Tibial artery (tissue), 4 donors: ENCODE measurements at regions not wholly inside any gene's neighbourhood (a gene's known extent, or its start where the extent isn't known, plus 50 kb on each side); places are given as distances from the start of the nearest gene placed in this dataset.

Experiments
- DNase-seq, 2 donors: peaks; one replicate each; pipeline ENCODE4 v3.0.0-alpha.2; 2019
- H3K27ac ChIP-seq, 2 donors: fragments of 200-600 bp; sonication (generic) in 1 of 2; 1 replicate in 1 of 2; 2 replicates in 1 of 2; pipeline ENCODE4 v1.5.1; 2018 to 2019; ENCODE audit warnings: mild to moderate bottlenecking in 1 of 2
- H3K27me3 ChIP-seq, 2 donors: fragments of 200-600 bp; sonication (generic) in 1 of 2; one replicate each; pipeline versions ENCODE4 v1.5.1 to v1.6.0; 2016 to 2019
- H3K36me3 ChIP-seq, 3 donors: fragments of 200-600 bp; sonication (generic) in 2 of 3; one replicate each; pipeline ENCODE4 v1.5.1; 2016 to 2019; ENCODE audit warnings: mild to moderate bottlenecking in 2 of 3
- H3K4me1 ChIP-seq, 4 donors: fragments of 200-600 bp; sonication (generic) in 2 of 4; 1 replicate in 3 of 4; 2 replicates in 1 of 4; pipeline ENCODE4 v1.5.1; 2016 to 2019
- H3K4me3 ChIP-seq, 2 donors: fragments of 200-600 bp; sonication (generic) in 1 of 2; 1 replicate in 1 of 2; 2 replicates in 1 of 2; pipeline ENCODE4 v1.5.1; 2018 to 2019; ENCODE audit warnings: mild to moderate bottlenecking in 2 of 2
- H3K9me3 ChIP-seq, 3 donors: fragments of 200-600 bp; sonication (generic) in 1 of 3; one replicate each; pipeline ENCODE4 v1.5.1; 2016 to 2019
- intact Hi-C: fragments of 100-400 bp; cut with DNase I; formaldehyde crosslinking; loops from one replicate; pipeline ENCODE4 v1.15.0; 2023; ENCODE audit warnings: low total_unique reads
- TF ChIP-seq, protein P1 (sequence below), 2 experiments: fragments of 200-600 bp in 1 of 2; fragments of 450-650 bp in 1 of 2; IDR thresholded peaks; one replicate each; pipeline ENCODE4 v1.5.1; 2017 to 2019; ENCODE audit warnings: antibody characterized with exemption in 2 of 2, mild to moderate bottlenecking in 1 of 2, moderate library complexity in 1 of 2

DNA sequence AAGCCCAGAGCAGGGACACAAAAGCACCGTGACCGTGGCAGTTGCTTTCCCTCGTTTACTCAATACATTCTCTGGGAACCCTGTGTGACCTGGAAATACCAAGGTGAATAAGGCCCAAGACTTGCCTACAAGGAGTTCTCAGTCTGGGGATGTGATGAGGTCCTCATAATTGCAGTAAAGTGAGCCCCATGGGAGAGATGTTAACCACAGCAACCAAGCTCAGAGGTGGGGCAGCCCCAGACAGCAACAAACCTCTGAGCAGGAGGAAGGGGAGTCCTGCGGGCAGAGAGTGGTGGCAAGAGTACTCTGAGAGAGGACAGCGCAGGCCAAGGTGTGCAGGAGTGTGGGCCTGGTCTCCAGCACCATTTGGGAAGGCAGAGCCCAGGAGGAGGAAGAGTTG is 91.6 kb downstream of the TTC32 start:
- Histone ChIP-seq H3K4me3 (no peak overlapping the region), H3K36me3 (no peaks in the 10 kb centered on the region), H3K27me3 (no peaks in the 10 kb centered on the region), H3K4me1 (peaks cover 0 to 76% (median 43%) of the 10 kb centered on the region in 4 donors), H3K27ac (peak overlapping the region; percentile 60 to 74), H3K9me3 (no peaks in the 10 kb centered on the region)
- TF ChIP-seq, protein P1, sequence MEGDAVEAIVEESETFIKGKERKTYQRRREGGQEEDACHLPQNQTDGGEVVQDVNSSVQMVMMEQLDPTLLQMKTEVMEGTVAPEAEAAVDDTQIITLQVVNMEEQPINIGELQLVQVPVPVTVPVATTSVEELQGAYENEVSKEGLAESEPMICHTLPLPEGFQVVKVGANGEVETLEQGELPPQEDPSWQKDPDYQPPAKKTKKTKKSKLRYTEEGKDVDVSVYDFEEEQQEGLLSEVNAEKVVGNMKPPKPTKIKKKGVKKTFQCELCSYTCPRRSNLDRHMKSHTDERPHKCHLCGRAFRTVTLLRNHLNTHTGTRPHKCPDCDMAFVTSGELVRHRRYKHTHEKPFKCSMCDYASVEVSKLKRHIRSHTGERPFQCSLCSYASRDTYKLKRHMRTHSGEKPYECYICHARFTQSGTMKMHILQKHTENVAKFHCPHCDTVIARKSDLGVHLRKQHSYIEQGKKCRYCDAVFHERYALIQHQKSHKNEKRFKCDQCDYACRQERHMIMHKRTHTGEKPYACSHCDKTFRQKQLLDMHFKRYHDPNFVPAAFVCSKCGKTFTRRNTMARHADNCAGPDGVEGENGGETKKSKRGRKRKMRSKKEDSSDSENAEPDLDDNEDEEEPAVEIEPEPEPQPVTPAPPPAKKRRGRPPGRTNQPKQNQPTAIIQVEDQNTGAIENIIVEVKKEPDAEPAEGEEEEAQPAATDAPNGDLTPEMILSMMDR (IDR thresholded peaks at IDR 0.05), result no peak
- no peak for DNase-seq
- intact Hi-C loops, result no loop called here

- Histone ChIP-seq H3K9me3 (no peaks in the 10 kb centered on the region), H3K4me3 (no peak overlapping the region), H3K27ac (peak overlapping the region in 1 of 2 donors; percentile 77), H3K36me3 (no peaks in the 10 kb centered on the region), H3K4me1 (peaks cover 0 to 66% (median 41%) of the 10 kb centered on the region in 4 donors), H3K27me3 (no peaks in the 10 kb centered on the region)
- TF ChIP-seq, protein P1 (IDR thresholded peaks at IDR 0.05), result no peak
- DNase-seq, result no peak
- intact Hi-C loops, result loop anchor here (5.0 kb wide), 1 partner anchor 48 kb away; no protein-coding TSS in a partner anchor
Observed at GRCh38 chr2:19809206-19809605, 92.6 kb downstream of the TTC32 start.

DNA sequence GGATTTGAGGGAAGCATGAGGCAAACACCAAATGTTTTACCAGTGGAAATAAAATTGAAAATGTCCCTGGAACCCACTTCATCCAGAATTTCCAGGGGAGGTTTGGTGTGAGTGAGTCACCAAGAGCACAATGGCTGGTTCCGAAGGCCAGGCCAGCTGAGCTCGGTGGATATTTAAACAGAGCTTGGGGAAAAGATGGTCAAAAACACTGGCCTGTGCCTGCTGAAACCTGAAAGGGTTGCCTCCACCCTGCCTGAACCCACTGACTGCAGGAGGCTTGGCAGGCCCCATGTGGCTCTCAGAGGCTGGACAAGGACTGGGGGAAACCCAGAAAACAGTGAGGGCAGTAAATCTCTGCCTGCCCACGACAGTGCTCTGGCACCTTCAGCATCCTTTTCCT is 93.9 kb downstream of the TTC32 start:
- intact Hi-C loops, result loop anchor here (5.0 kb wide), 1 partner anchor 49 kb away; no protein-coding TSS in a partner anchor
- Histone ChIP-seq H3K9me3 (no peaks in the 10 kb centered on the region), H3K27me3 (no peaks in the 10 kb centered on the region), H3K36me3 (no peaks in the 10 kb centered on the region), H3K4me1 (peaks cover 0 to 63% (median 45%) of the 10 kb centered on the region in 4 donors), H3K4me3 (no peak overlapping the region), H3K27ac (peak overlapping the region; percentile 69 to 77)
- DNase-seq, result no peak
- TF ChIP-seq, protein P1 (IDR thresholded peaks at IDR 0.05), result no peak

GRCh38 chr2:19807346-19807745 is 94.4 kb downstream of the TTC32 start:
- Histone ChIP-seq H3K9me3 (no peaks in the 10 kb centered on the region), H3K36me3 (no peaks in the 10 kb centered on the region), H3K4me1 (peaks cover 0 to 63% (median 45%) of the 10 kb centered on the region in 4 donors), H3K27me3 (no peaks in the 10 kb centered on the region), H3K27ac (peak overlapping the region; percentile 69 to 77), H3K4me3 (no peak overlapping the region)
- TF ChIP-seq, protein P1 (IDR thresholded peaks at IDR 0.05), result no peak
- intact Hi-C loops, result loop anchor here (5.0 kb wide), 1 partner anchor 50 kb away; no protein-coding TSS in a partner anchor
- no peak for DNase-seq

- H3K27ac ChIP-seq, result peak overlapping the region; percentile 69 to 77
- TF ChIP-seq, protein P1 (IDR thresholded peaks at IDR 0.05), result no peak
- DNase-seq, result no peak
- intact Hi-C loops, result loop anchor here (5.0 kb wide), 1 partner anchor 51 kb away; no protein-coding TSS in a partner anchor
- peaks cover 0 to 63% (median 46%) of the 10 kb centered on the region in 4 donors for H3K4me1 ChIP-seq
- H3K4me3 ChIP-seq, result no peak overlapping the region
- H3K36me3 ChIP-seq, result no peaks in the 10 kb centered on the region
- no peaks in the 10 kb centered on the region for H3K9me3 ChIP-seq
- H3K27me3 ChIP-seq, result no peaks in the 10 kb centered on the region
Observed at GRCh38 chr2:19806591-19806990, 95.2 kb downstream of the TTC32 start.
